WTC11 (cell line): ENCODE measurements at regions not wholly inside any gene's neighbourhood (a gene's known extent, or its start where the extent isn't known, plus 50 kb on each side); places are given as distances from the start of the nearest gene placed in this dataset.

Experiments
- ATAC-seq: fragments of 200-7000 bp; cut with Tn5 transposase; 2 replicates; pipeline ENCODE4 v1.10.0; 2021; ENCODE audit warnings: mild to moderate bottlenecking, moderate library complexity
- CTCF ChIA-PET: fragments of 300-600 bp; sonication (Branson Sonifier 250); formaldehyde crosslinking; loops from one replicate; lab custom pipeline; 2021; ENCODE audit warnings: antibody characterized with exemption; lab: Charles Lee
- POLR2A ChIA-PET: fragments of 350-600 bp; sonication (Branson Sonifier 250); formaldehyde crosslinking; loops from one replicate; lab custom pipeline; 2021; ENCODE audit warnings: antibody characterized with exemption; lab: Charles Lee
- DNase-seq: peaks from one replicate; pipeline ENCODE4 v3.0.0; 2021; ENCODE audit warnings: low spot score
- H3K27ac Mint-ChIP-seq: 2 replicates; pipeline ENCODE4 v1.8.0; 2021; ENCODE audit warnings: mixed read lengths
- H3K27me3 Mint-ChIP-seq: 2 replicates; pipeline ENCODE4 v1.8.0; 2021; ENCODE audit warnings: low read depth, mild to moderate bottlenecking, moderate library complexity, mixed read lengths
- H3K36me3 Mint-ChIP-seq: 2 replicates; pipeline ENCODE4 v1.8.0; 2021; ENCODE audit warnings: mixed read lengths
- H3K4me1 Mint-ChIP-seq: 2 replicates; pipeline ENCODE4 v1.8.0; 2022; ENCODE audit warnings: mixed read lengths
- H3K4me3 Mint-ChIP-seq: 2 replicates; pipeline ENCODE4 v1.8.0; 2021; ENCODE audit warnings: mild to moderate bottlenecking, moderate library complexity, mixed read lengths
- H3K9me3 Mint-ChIP-seq: 2 replicates; pipeline ENCODE4 v1.8.0; 2021; ENCODE audit warnings: mixed read lengths
- ATF2 ChIP-seq: sonication (generic); formaldehyde crosslinking; IDR thresholded peaks from 2 replicates; pipeline ENCODE4 v1.8.1; 2022; ENCODE audit warnings: low read depth, missing genetic modification reagents, borderline replicate concordance
- FOXJ3 ChIP-seq: sonication (generic); formaldehyde crosslinking; IDR thresholded peaks from 2 replicates; pipeline ENCODE4 v1.9.0; 2021; ENCODE audit warnings: missing genetic modification reagents, mild to moderate bottlenecking, borderline replicate concordance
- FOXP4 ChIP-seq: sonication (generic); formaldehyde crosslinking; IDR thresholded peaks from 2 replicates; pipeline ENCODE4 v1.8.0; 2022; ENCODE audit warnings: mild to moderate bottlenecking, missing genetic modification reagents
- GABPB1 ChIP-seq: sonication (generic); formaldehyde crosslinking; IDR thresholded peaks from 2 replicates; pipeline ENCODE4 v1.8.1; 2023; ENCODE audit warnings: mild to moderate bottlenecking, missing genetic modification reagents
- JUN ChIP-seq: sonication (generic); formaldehyde crosslinking; IDR thresholded peaks from 2 replicates; pipeline ENCODE4 v1.8.0; 2023; ENCODE audit warnings: mild to moderate bottlenecking, missing genetic modification reagents
- KAT7 ChIP-seq: sonication (generic); formaldehyde crosslinking; IDR thresholded peaks from 2 replicates; pipeline ENCODE4 v1.8.1; 2023; ENCODE audit warnings: missing genetic modification reagents, mild to moderate bottlenecking, borderline replicate concordance
- MXD4 ChIP-seq: fragments of 250-450 bp; sonication (Bioruptor Pico); IDR thresholded peaks from 2 replicates; pipeline ENCODE4 v1.8.0; 2021; ENCODE audit warnings: mild to moderate bottlenecking, moderate library complexity, borderline replicate concordance
- NFATC4 ChIP-seq: fragments of 250-450 bp; sonication (Bioruptor Pico); IDR thresholded peaks from 2 replicates; pipeline ENCODE4 v1.9.0; 2021; ENCODE audit warnings: mild to moderate bottlenecking
- NR1H2 ChIP-seq: sonication (generic); formaldehyde crosslinking; IDR thresholded peaks from 2 replicates; pipeline ENCODE4 v1.9.0; 2021; ENCODE audit warnings: mild to moderate bottlenecking, moderate library complexity, missing genetic modification reagents
- NR2C2 ChIP-seq: sonication (generic); formaldehyde crosslinking; IDR thresholded peaks from 2 replicates; pipeline ENCODE4 v1.8.0; 2022; ENCODE audit warnings: mild to moderate bottlenecking, missing genetic modification reagents
- RELA ChIP-seq: sonication (generic); formaldehyde crosslinking; IDR thresholded peaks from 2 replicates; pipeline ENCODE4 v1.8.1; 2022; ENCODE audit warnings: missing genetic modification reagents, mild to moderate bottlenecking, borderline replicate concordance
- ZNF671 ChIP-seq: fragments of 250-450 bp; sonication (Bioruptor Pico); IDR thresholded peaks from 2 replicates; pipeline ENCODE4 v1.8.0; 2021; ENCODE audit warnings: mild to moderate bottlenecking
- TF ChIP-seq, protein P1 (sequence below): sonication (generic); formaldehyde crosslinking; IDR thresholded peaks from 2 replicates; pipeline ENCODE4 v1.8.0; 2022; ENCODE audit warnings: mild to moderate bottlenecking, missing genetic modification reagents
- TF ChIP-seq, protein P2 (sequence below): sonication (generic); formaldehyde crosslinking; IDR thresholded peaks from 2 replicates; pipeline ENCODE4 v1.8.1; 2023; ENCODE audit warnings: mild to moderate bottlenecking, moderate library complexity, missing genetic modification reagents
- TF ChIP-seq, protein P3 (sequence below): sonication (generic); formaldehyde crosslinking; IDR thresholded peaks from 2 replicates; pipeline ENCODE4 v1.8.1; 2022; ENCODE audit warnings: missing genetic modification reagents, borderline replicate concordance
- TF ChIP-seq, protein P4 (sequence below): fragments of 250-450 bp; sonication (Bioruptor Pico); IDR thresholded peaks from 2 replicates; pipeline ENCODE4 v1.9.0; 2021; ENCODE audit warnings: moderate library complexity, mild to moderate bottlenecking, inconsistent platforms, borderline replicate concordance
- TF ChIP-seq, protein P5 (sequence below): fragments of 250-450 bp; sonication (Bioruptor Pico); IDR thresholded peaks from 2 replicates; pipeline ENCODE4 v1.9.0; 2021; ENCODE audit warnings: mild to moderate bottlenecking
- TF ChIP-seq, protein P6 (sequence below): sonication (generic); formaldehyde crosslinking; IDR thresholded peaks from 2 replicates; pipeline ENCODE4 v1.8.0; 2022; ENCODE audit warnings: mild to moderate bottlenecking, missing genetic modification reagents

GRCh38 chr5:57932761-57933160 lies 450.1 kb upstream of the ACTBL2 start (continued):
- TF ChIP-seq, protein P1, sequence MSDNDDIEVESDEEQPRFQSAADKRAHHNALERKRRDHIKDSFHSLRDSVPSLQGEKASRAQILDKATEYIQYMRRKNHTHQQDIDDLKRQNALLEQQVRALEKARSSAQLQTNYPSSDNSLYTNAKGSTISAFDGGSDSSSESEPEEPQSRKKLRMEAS (CRISPR knock-in tag) = no peak
- TF ChIP-seq, protein P2, sequence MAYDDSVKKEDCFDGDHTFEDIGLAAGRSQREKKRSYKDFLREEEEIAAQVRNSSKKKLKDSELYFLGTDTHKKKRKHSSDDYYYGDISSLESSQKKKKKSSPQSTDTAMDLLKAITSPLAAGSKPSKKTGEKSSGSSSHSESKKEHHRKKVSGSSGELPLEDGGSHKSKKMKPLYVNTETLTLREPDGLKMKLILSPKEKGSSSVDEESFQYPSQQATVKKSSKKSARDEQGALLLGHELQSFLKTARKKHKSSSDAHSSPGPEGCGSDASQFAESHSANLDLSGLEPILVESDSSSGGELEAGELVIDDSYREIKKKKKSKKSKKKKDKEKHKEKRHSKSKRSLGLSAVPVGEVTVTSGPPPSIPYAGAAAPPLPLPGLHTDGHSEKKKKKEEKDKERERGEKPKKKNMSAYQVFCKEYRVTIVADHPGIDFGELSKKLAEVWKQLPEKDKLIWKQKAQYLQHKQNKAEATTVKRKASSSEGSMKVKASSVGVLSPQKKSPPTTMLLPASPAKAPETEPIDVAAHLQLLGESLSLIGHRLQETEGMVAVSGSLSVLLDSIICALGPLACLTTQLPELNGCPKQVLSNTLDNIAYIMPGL (CRISPR knock-in tag) = no peak
- TF ChIP-seq, all 79 proteins: peak for 0

- POLR2A ChIA-PET = no interaction called here
- H3K4me3 Mint-ChIP-seq = no peak overlapping the region
- no peaks in the 10 kb centered on the region for H3K27me3 Mint-ChIP-seq
These were observed 449.2 kb upstream of the ACTBL2 start for GRCh38 chr5:57931807-57932206.

More at GRCh38 chr5:57931807-57932206, 449.2 kb upstream of the ACTBL2 start:
- Mint-ChIP-seq H3K9me3 (peaks cover 13% of the 10 kb centered on the region), H3K27ac (no peak overlapping the region), H3K4me1 (no peaks in the 10 kb centered on the region), H3K36me3 (peaks cover 7% of the 10 kb centered on the region)
- DNase-seq (no peak), ATAC-seq (no peak)
- CTCF ChIA-PET = no interaction called here
- TF ChIP-seq RELA (CRISPR knock-in tag) (no peak), NR2C2 (CRISPR knock-in tag) (no peak), KAT7 (CRISPR knock-in tag) (no peak), NFATC4 (CRISPR knock-in tag) (no peak), FOXP4 (no peak), NR1H2 (CRISPR knock-in tag) (no peak), JUN (CRISPR knock-in tag) (no peak), GABPB1 (CRISPR knock-in tag) (no peak), ZNF671 (CRISPR knock-in tag) (no peak), FOXJ3 (CRISPR knock-in tag) (no peak), MXD4 (CRISPR knock-in tag) (no peak), ATF2 (no peak)
- TF ChIP-seq, protein P3, sequence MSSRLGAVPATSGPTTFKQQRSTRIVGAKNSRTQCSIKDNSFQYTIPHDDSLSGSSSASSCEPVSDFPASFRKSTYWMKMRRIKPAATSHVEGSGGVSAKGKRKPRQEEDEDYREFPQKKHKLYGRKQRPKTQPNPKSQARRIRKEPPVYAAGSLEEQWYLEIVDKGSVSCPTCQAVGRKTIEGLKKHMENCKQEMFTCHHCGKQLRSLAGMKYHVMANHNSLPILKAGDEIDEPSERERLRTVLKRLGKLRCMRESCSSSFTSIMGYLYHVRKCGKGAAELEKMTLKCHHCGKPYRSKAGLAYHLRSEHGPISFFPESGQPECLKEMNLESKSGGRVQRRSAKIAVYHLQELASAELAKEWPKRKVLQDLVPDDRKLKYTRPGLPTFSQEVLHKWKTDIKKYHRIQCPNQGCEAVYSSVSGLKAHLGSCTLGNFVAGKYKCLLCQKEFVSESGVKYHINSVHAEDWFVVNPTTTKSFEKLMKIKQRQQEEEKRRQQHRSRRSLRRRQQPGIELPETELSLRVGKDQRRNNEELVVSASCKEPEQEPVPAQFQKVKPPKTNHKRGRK (CRISPR knock-in tag) = no peak
- TF ChIP-seq, protein P4, sequence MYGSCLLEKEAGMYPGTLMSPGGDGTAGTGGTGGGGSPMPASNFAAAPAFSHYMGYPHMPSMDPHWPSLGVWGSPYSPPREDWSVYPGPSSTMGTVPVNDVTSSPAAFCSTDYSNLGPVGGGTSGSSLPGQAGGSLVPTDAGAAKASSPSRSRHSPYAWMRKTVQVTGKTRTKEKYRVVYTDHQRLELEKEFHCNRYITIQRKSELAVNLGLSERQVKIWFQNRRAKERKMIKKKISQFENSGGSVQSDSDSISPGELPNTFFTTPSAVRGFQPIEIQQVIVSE (CRISPR knock-in tag) = no peak
- TF ChIP-seq, protein P5, sequence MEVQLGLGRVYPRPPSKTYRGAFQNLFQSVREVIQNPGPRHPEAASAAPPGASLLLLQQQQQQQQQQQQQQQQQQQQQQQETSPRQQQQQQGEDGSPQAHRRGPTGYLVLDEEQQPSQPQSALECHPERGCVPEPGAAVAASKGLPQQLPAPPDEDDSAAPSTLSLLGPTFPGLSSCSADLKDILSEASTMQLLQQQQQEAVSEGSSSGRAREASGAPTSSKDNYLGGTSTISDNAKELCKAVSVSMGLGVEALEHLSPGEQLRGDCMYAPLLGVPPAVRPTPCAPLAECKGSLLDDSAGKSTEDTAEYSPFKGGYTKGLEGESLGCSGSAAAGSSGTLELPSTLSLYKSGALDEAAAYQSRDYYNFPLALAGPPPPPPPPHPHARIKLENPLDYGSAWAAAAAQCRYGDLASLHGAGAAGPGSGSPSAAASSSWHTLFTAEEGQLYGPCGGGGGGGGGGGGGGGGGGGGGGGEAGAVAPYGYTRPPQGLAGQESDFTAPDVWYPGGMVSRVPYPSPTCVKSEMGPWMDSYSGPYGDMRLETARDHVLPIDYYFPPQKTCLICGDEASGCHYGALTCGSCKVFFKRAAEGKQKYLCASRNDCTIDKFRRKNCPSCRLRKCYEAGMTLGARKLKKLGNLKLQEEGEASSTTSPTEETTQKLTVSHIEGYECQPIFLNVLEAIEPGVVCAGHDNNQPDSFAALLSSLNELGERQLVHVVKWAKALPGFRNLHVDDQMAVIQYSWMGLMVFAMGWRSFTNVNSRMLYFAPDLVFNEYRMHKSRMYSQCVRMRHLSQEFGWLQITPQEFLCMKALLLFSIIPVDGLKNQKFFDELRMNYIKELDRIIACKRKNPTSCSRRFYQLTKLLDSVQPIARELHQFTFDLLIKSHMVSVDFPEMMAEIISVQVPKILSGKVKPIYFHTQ (CRISPR knock-in tag) = no peak
- TF ChIP-seq, protein P6, sequence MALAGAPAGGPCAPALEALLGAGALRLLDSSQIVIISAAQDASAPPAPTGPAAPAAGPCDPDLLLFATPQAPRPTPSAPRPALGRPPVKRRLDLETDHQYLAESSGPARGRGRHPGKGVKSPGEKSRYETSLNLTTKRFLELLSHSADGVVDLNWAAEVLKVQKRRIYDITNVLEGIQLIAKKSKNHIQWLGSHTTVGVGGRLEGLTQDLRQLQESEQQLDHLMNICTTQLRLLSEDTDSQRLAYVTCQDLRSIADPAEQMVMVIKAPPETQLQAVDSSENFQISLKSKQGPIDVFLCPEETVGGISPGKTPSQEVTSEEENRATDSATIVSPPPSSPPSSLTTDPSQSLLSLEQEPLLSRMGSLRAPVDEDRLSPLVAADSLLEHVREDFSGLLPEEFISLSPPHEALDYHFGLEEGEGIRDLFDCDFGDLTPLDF (CRISPR knock-in tag) = no peak
